GM12892 (cell line): ENCODE measurements at regions not wholly inside any gene's neighbourhood (a gene's known extent, or its start where the extent isn't known, plus 50 kb on each side); places are given as distances from the start of the nearest gene placed in this dataset.

ENCODE experiments used
- POLR2A ChIP-seq: IDR thresholded peaks from 2 replicates; pipeline ENCODE4 v1.6.1; 2011; ENCODE audit warnings: low read depth, low read length, control low read depth
- POLR2AphosphoS5 ChIP-seq: IDR thresholded peaks from 2 replicates; pipeline ENCODE4 v1.6.1; 2011; ENCODE audit warnings: low read depth, low read length, control low read depth
- TAF1 ChIP-seq: IDR thresholded peaks from 2 replicates; pipeline ENCODE4 v1.6.1; 2011; ENCODE audit warnings: low read depth, mild to moderate bottlenecking, control low read depth, low read length, borderline replicate concordance

DNA sequence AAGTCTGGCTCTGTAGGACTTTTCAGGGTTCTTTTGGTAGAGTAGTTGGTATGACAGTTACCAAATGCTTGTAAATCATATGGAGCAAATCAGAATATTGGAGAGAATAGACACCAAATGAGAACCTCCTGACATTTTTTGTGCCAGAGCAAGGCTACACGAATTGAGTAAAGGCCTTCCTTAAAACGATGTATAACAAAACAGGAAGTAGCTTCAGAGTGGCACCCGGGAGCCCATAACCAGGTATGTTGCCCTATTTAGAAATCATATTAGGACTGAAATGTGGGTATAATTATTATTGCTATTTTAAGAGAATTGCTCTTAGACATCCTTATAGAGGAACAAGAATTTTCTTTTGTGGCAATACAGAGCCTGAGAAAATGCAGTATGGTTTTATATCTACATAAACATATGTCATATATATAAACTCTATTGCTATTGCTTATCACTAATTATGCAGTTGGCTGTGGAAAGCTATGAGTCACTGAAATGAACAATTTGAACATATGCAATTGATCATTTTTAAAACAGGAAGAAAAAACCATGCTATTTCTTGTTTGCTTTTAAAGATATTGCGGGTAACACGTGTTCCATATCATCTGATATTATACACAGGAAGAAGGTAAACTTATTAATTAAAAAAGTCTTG, 197.4 kb upstream of the MTPN start:
- TF ChIP-seq POLR2A (no peak), TAF1 (no peak), POLR2AphosphoS5 (no peak)
